ENCODE measurements at regions not wholly inside any gene's neighbourhood (a gene's known extent, or its start where the extent isn't known, plus 50 kb on each side); places are given as distances from the start of the nearest gene placed in this dataset.

GRCh38 chr10:47186941-47187340, 113.1 kb upstream of the GDF10 start:
- intact Hi-C loops (cut with DNase I; ENCODE audit: low total_unique reads), result no loop called here
- TF ChIP-seq CTCF (IDR thresholded peaks at IDR 0.05), result no peak
- no peak for TF ChIP-seq POLR2A (IDR thresholded peaks at IDR 0.05)
- WGBS, 2 donors, result 95 to 97% methylated on average over 7 of the region's 7 CpGs
- DNase-seq (ENCODE audit: low spot score in 2 of 2), result peak in 1 of 2 donors; percentile 74
- H3K4me3 ChIP-seq (ENCODE audit: low read depth, poor library complexity, severe bottlenecking), result no peak overlapping the region

DNA sequence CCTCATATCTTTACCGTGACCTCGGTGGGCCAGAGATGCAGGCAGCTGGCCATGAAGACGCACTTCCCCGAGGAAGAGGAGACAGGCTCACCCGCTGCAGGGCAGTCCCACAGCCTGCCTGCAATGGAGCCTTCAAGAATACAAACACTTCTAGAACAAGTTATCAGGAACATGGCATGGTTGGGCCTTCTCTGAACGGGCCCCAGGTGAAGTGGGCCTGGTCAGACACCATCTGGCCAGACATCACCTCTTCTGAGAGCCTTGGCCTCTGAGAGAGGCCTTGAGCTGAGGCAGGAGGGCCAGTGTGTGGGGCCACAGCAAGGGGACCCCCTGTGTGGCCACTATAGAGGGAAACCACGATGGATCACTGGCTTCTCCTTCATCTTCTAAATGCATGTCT, 112.4 kb upstream of the GDF10 start:
- no peak overlapping the region for H3K4me3 ChIP-seq (ENCODE audit: low read depth, poor library complexity, severe bottlenecking)
- WGBS, 2 donors, result 91 to 99% methylated on average over 6 to 7 of the region's 7 CpGs
- TF ChIP-seq CTCF (IDR thresholded peaks at IDR 0.05) (no peak), POLR2A (IDR thresholded peaks at IDR 0.05) (no peak)
- DNase-seq (ENCODE audit: low spot score in 2 of 2), result peak in 1 of 2 donors; percentile 64
- intact Hi-C loops (cut with DNase I; ENCODE audit: low total_unique reads), result no loop called here

DNA sequence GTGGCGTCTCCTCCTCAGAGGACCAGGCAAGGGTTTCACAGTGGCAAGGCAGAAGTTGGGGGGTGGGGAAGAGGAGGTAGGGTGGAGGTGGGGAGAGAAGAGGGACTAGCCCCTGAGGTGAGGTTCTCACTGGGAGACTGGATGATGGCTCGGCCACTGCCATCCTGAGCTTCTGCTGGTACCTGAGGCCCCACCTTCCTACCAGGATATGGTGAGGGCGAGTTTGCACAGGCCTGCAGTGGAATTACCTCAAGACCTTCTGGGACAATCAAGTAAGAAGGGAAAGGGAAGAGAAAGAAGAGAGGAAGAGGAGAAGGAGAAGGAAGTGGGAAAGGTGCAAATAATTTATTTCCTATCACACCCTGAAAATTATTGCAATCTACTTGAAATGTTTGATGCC, 111.8 kb upstream of the GDF10 start:
- H3K4me3 ChIP-seq (ENCODE audit: low read depth, poor library complexity, severe bottlenecking), result no peak overlapping the region
- peak in 1 of 2 donors; percentile 63 for DNase-seq (ENCODE audit: low spot score in 2 of 2)
- 78 to 90% methylated on average over 3 of the region's 3 CpGs for WGBS, 2 donors

GRCh38 chr10:47189802-47190201, 110.2 kb upstream of the GDF10 start:
- peak in 1 of 2 donors; percentile 81 for DNase-seq (ENCODE audit: low spot score in 2 of 2)
- TF ChIP-seq POLR2A (IDR thresholded peaks at IDR 0.05), result no peak
- no peak for TF ChIP-seq CTCF (IDR thresholded peaks at IDR 0.05)
- intact Hi-C loops (cut with DNase I; ENCODE audit: low total_unique reads), result no loop called here
- WGBS, 2 donors, result 78 to 85% methylated on average over 6 of the region's 6 CpGs
- H3K4me3 ChIP-seq (ENCODE audit: low read depth, poor library complexity, severe bottlenecking), result no peak overlapping the region

More for the DNA sequence above, 111.8 kb upstream of the GDF10 start:
- TF ChIP-seq CTCF (IDR thresholded peaks at IDR 0.05), result no peak
- no peak for TF ChIP-seq POLR2A (IDR thresholded peaks at IDR 0.05)
- intact Hi-C loops (cut with DNase I; ENCODE audit: low total_unique reads), result no loop called here

DNA sequence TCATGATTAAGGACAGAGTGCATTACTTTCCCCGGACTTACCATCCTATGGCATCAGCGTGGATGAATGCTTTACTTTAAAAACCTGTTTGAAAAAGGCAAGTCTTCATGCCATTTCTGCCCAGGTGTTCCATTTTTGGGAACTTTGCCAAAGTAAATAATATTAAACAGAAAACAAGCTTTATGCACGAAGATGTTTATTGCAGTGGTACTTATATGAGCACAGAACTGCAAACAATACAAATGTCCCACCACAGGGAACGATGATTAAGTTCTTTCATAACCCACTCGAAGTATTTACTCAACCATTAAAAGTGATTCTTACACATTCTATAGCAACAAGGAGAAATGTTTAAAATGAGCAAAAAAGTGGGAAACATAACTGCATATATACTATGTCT, 109.7 kb upstream of the GDF10 start:
- intact Hi-C loops (cut with DNase I; ENCODE audit: low total_unique reads), result no loop called here
- DNase-seq (ENCODE audit: low spot score in 2 of 2), result no peak
- H3K4me3 ChIP-seq (ENCODE audit: low read depth, poor library complexity, severe bottlenecking), result no peak overlapping the region
- WGBS, 2 donors, result 74 to 81% methylated on average over 5 of the region's 5 CpGs
- TF ChIP-seq POLR2A (IDR thresholded peaks at IDR 0.05) (no peak), CTCF (IDR thresholded peaks at IDR 0.05) (no peak)

DNA sequence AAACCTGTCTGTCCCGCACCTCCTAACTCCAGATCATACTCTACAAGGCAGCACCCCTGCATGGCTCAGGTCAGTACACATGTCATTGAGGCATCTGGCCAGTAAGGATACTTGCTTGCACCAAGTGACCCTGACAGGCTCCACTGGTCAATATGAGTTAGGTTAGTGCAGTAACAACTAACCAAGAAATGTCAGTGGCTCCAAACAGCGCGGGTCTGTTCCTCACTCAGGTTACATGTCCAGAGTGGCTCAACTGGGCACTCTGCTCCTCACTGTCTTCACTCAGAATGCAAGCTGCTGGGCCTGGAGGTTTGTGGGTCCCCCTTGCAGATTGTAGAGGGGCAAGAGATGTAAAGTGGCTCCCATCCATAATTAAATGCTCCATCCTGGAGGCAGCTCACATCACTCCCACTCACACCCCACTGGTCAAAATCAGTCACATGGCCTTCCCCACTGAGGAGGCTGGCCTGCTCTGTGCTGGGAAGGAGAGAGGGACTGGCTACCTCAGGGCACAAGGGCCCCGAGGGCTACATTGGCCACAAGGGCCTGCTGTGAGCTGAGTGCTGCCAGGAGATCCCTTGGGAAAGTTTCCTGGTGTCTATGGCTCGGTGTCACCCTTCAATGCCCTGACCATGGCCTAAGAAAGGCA, 109.1 kb upstream of the GDF10 start:
- H3K4me3 ChIP-seq (ENCODE audit: low read depth, poor library complexity, severe bottlenecking), result no peak overlapping the region
- TF ChIP-seq POLR2A (IDR thresholded peaks at IDR 0.05) (no peak), CTCF (IDR thresholded peaks at IDR 0.05) (no peak)
- intact Hi-C loops (cut with DNase I; ENCODE audit: low total_unique reads), result no loop called here
- DNase-seq (ENCODE audit: low spot score in 2 of 2), result peak in 1 of 2 donors; percentile 58
- WGBS, 2 donors, result 90 to 98% methylated on average over 5 of the region's 5 CpGs

Data from lower leg skin (tissue), 4 donors.